Body of pancreas (tissue), 4 donors: ENCODE measurements at regions not wholly inside any gene's neighbourhood (a gene's known extent, or its start where the extent isn't known, plus 50 kb on each side); places are given as distances from the start of the nearest gene placed in this dataset.

Experiments
- CTCF ChIP-seq, 7 experiments: fragments of 450-650 bp in 4 of 7; fragments of 200-600 bp in 3 of 7; sonication (generic) in 3 of 7; IDR thresholded peaks; one replicate each; pipeline ENCODE4 v1.5.1; 2016 to 2019; ENCODE audit warnings: antibody characterized with exemption in 7 of 7
- POLR2A ChIP-seq, 3 donors: fragments of 450-650 bp; IDR thresholded peaks; one replicate each; pipeline ENCODE4 v1.6.1; 2016; ENCODE audit warnings: antibody characterized with exemption in 3 of 3, mild to moderate bottlenecking in 2 of 3

GRCh38 chr1:182205351-182206022, 144.0 kb upstream of the ZNF648 start:
- TF ChIP-seq CTCF (IDR thresholded peaks at IDR 0.05) (no peak), POLR2A (IDR thresholded peaks at IDR 0.05) (no peak)
